WI38 (cell line): ENCODE measurements at regions not wholly inside any gene's neighbourhood (a gene's known extent, or its start where the extent isn't known, plus 50 kb on each side); places are given as distances from the start of the nearest gene placed in this dataset.

Source experiments
- H3K4me3 ChIP-seq: 2 replicates; pipeline ENCODE4 v1.5.1; 2011; ENCODE audit warnings: low read depth, mild to moderate bottlenecking, control low read depth, low read length
- TF ChIP-seq, protein P1 (sequence below): IDR thresholded peaks from 2 replicates; pipeline ENCODE4 v1.5.1; 2012; ENCODE audit warnings: low read depth, mild to moderate bottlenecking, control low read depth, low read length

DNA sequence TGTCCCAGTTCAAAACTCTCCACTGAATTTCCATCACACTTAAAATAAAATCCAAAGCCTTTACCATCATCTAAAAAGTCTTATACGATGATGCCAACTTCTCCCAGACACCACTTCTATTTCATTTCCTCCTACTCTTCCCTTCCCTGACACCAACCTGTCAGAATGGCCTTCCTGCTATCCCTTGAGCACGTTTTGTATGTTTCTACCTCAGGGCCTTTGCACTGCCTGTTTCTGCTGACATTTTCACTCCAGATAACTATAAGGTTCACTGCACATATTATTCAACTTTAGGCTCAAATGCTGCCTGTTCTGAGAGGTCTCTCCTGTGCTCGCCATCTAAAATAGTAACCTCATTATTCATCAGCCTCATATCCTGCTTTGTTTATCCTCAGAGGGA is 269.6 kb downstream of the HTR7 start:
- no peak overlapping the region for H3K4me3 ChIP-seq
- TF ChIP-seq, protein P1, sequence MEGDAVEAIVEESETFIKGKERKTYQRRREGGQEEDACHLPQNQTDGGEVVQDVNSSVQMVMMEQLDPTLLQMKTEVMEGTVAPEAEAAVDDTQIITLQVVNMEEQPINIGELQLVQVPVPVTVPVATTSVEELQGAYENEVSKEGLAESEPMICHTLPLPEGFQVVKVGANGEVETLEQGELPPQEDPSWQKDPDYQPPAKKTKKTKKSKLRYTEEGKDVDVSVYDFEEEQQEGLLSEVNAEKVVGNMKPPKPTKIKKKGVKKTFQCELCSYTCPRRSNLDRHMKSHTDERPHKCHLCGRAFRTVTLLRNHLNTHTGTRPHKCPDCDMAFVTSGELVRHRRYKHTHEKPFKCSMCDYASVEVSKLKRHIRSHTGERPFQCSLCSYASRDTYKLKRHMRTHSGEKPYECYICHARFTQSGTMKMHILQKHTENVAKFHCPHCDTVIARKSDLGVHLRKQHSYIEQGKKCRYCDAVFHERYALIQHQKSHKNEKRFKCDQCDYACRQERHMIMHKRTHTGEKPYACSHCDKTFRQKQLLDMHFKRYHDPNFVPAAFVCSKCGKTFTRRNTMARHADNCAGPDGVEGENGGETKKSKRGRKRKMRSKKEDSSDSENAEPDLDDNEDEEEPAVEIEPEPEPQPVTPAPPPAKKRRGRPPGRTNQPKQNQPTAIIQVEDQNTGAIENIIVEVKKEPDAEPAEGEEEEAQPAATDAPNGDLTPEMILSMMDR, result no peak

DNA sequence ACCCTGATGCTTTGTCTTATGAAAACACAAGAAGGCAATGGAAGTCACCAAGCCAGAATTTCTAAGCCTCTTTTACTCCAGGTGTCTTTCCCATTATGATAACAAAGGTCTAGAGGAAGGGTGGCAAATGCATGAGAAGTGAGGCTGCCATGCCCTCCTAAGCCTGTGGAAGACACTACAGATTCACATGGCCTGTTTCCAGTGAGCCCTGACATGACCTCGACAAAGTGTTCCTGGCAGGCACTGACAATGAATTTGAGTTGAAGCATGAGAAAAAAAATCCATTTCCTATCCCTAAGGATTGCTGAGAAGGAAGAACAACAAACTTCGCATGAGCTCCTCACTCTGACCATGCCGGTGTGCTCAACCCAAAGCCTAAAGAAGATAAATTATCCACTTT is 268.0 kb downstream of the HTR7 start:
- TF ChIP-seq, protein P1, result no peak
- H3K4me3 ChIP-seq, result no peak overlapping the region

DNA sequence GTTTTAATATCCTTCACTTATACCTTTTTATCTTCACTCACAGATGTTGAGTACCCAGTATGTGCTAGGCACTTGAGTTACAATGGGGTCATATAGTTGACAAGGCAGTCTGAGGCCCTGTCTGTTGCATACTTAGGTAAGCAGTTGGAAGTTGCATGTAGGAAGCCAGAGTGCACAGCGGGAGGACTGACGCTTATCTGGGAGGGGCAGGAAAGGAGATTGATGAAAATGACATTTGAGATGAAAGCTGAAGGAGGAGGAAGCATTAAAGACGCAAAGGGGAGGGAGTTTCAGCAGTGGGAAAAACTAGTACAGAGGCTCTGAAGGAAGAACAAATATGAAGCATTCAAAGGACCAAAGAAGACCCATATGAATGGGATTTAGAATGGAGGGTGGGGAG is 266.2 kb downstream of the HTR7 start:
- no peak overlapping the region for H3K4me3 ChIP-seq
- TF ChIP-seq, protein P1, result no peak

DNA sequence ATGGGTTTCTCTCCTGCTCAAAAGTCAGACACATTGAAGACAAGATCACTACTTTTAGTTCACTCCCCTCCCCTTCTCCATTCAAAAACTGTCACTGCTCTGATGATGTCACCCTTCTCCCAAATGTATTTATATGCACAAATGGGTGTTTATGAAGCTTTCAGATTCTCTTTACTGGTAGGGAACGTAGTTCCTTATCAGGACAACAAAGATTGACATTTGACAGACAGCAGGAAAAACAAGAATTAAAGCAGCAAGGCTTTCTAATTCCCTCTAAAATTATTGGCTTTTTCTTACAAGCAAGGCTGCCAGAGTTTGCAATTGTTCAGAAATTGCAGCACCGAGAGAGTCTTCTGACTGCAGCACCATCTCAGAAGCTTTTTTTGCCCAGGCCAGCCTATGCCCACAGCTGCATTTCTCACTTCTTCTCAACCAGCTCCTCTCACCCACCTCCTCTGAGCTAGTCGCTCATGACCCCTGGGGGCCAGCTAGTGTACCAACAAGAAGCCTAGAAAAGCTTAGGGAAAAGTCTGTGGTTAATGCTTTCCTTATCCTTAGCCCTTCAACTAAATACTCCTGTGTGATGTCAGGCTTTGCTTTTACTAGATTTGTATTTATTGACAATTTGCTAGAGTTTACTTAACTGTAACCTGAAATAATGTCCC is 265.1 kb downstream of the HTR7 start:
- TF ChIP-seq, protein P1, result peak; percentile 22
- H3K4me3 ChIP-seq, result no peak overlapping the region

DNA sequence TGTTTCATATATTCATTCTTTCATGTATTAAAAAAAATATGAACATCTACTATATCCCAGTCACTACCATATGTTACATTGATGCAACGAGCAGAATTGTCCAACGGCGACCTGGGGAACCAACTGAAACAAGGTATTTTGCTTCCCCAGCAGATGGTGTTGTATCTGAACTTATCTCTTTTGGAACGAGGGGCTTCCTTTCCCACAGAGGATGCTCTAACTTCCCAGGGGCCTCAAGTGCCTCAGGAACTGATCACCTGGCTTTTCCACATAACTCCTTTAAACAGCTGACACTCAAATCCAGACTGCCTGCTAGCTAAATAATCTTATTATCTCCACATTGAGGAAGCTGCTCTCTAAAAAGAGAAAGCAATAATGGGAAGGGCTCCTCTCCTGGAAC is 259.3 kb downstream of the HTR7 start:
- TF ChIP-seq, protein P1, result no peak
- no peak overlapping the region for H3K4me3 ChIP-seq

DNA sequence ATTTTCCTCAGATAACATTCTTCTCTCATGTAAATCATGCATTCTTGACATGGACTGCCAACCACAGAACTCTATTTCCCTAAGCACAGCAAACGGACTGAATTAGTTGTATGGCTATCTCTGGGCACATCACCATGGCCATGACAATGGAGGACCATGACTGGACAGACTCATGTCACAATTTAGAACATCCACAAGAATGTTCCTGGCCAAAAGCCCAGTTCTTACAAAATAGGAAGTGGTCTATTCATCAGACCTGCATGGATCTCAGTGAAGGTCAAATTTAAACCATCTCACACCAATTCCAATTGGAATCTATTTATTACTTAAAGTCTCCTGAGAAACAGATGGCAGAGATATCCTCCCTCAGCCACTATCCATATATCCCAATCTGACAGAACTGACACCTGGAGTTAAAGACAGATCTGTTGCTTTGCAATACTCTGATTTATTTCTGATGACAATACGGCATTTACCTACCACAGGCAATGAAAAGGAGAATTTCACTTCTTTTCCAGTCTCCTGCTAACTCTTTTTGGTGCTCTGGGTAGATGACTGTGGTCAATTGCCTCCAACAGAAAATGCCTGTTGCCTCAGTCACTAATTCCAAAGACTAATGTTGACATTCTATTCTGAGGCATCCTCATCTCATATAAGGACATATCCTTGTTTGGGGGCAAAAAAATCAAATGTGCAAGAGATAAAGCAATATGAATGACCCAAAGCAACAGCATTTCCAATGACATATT is 254.8 kb downstream of the HTR7 start:
- no peak overlapping the region for H3K4me3 ChIP-seq
- TF ChIP-seq, protein P1, result no peak

DNA sequence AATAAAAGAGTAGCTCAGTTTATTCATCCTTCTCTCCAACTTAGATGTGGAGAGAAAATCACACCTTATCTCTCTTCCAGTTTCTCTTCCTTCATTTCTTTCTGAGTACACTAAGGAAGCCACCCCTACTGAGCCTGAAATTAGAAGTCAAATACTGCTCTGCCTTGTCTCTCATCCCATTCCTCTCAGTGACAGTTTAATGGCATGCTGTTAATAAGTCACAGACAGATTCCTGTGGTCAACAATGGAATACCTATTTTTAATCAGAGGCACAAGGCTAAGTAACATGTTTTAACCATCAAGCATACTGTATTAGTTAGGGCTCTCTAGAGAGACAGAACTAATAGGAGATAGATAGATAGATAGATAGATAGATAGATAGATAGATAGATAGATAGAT is 253.2 kb downstream of the HTR7 start:
- TF ChIP-seq, protein P1, result no peak
- no peak overlapping the region for H3K4me3 ChIP-seq
